Activated CD8-positive, alpha-beta T cell treated with anti-CD3 and anti-CD28 coated beads for 36 hours (primary cell): ENCODE measurements at regions not wholly inside any gene's neighbourhood (a gene's known extent, or its start where the extent isn't known, plus 50 kb on each side); places are given as distances from the start of the nearest gene placed in this dataset.

Experiments
- ATAC-seq: fragments of 200-7000 bp; cut with Tn5 transposase; one replicate; pipeline ENCODE4 v1.10.0; 2021; ENCODE audit warnings: mild to moderate bottlenecking, moderate library complexity
- CTCF ChIA-PET: fragments of 350-600 bp; sonication (Branson Sonifier 250); formaldehyde crosslinking; loops from one replicate; lab custom pipeline; 2021; ENCODE audit warnings: antibody characterized with exemption; lab: Charles Lee
- POLR2A ChIA-PET: fragments of 350-600 bp; sonication (Branson Sonifier 250); formaldehyde crosslinking; loops from one replicate; lab custom pipeline; 2021; ENCODE audit warnings: antibody characterized with exemption; lab: Charles Lee
- DNase-seq: peaks from one replicate; pipeline ENCODE4 v3.0.0-alpha.2; 2020
- H3K27ac Mint-ChIP-seq: one replicate; pipeline ENCODE4 v1.8.0; 2021; ENCODE audit warnings: mild to moderate bottlenecking, mixed read lengths
- H3K27me3 Mint-ChIP-seq: one replicate; pipeline ENCODE4 v1.8.0; 2021; ENCODE audit warnings: mixed read lengths
- H3K36me3 Mint-ChIP-seq: one replicate; pipeline ENCODE4 v1.8.0; 2021; ENCODE audit warnings: low read depth, mixed read lengths
- H3K4me1 Mint-ChIP-seq: one replicate; pipeline ENCODE4 v1.8.0; 2021; ENCODE audit warnings: low read depth, mixed read lengths
- H3K4me3 Mint-ChIP-seq: one replicate; pipeline ENCODE4 v1.8.0; 2021; ENCODE audit warnings: mild to moderate bottlenecking, moderate library complexity, mixed read lengths
- H3K9me3 Mint-ChIP-seq: one replicate; pipeline ENCODE4 v1.8.0; 2021; ENCODE audit warnings: mixed read lengths
- CTCF ChIP-seq: fragments of 200-600 bp; IDR thresholded peaks from one replicate; pipeline ENCODE4 v1.8.0; 2022; ENCODE audit warnings: antibody characterized with exemption, mild to moderate bottlenecking
- intact Hi-C: fragments of 100-400 bp; cut with micrococcal nuclease; formaldehyde crosslinking; loops from one replicate; pipeline ENCODE4 v1.10.0; 2022

- CTCF ChIA-PET: no interaction called here
- H3K4me1 Mint-ChIP-seq: peaks cover 25% of the 10 kb centered on the region
- TF ChIP-seq CTCF: no peak
- H3K9me3 Mint-ChIP-seq: no peaks in the 10 kb centered on the region
- DNase-seq: no peak
- intact Hi-C loops: loop anchor here (10.0 kb wide), 1 partner anchor 59 kb away; no protein-coding TSS in a partner anchor
- peaks cover 11% of the 10 kb centered on the region for H3K27me3 Mint-ChIP-seq
- POLR2A ChIA-PET: no interaction called here
- ATAC-seq: no peak
- H3K27ac Mint-ChIP-seq: no peak overlapping the region
- H3K4me3 Mint-ChIP-seq: no peak overlapping the region
- no peaks in the 10 kb centered on the region for H3K36me3 Mint-ChIP-seq
Measured at GRCh38 chr13:33616130-33616529, 201.8 kb upstream of the RFC3 start.

GRCh38 chr13:33617055-33617454, 200.9 kb upstream of the RFC3 start:
- Mint-ChIP-seq H3K9me3 (no peaks in the 10 kb centered on the region), H3K36me3 (no peaks in the 10 kb centered on the region), H3K4me3 (no peak overlapping the region), H3K27me3 (peaks cover 11% of the 10 kb centered on the region), H3K4me1 (peaks cover 17% of the 10 kb centered on the region), H3K27ac (no peak overlapping the region)
- ChIA-PET CTCF (interaction anchor here (1.0 kb wide), 1 partner anchor 11 kb away, joined by 3 read pairs; no protein-coding TSS in a partner anchor), POLR2A (no interaction called here)
- DNase-seq (no peak), ATAC-seq (no peak)
- intact Hi-C loops: loop anchor here (10.0 kb wide), 1 partner anchor 58 kb away; no protein-coding TSS in a partner anchor
- no peak for TF ChIP-seq CTCF

GRCh38 chr13:33624253-33624652, 193.7 kb upstream of the RFC3 start:
- no peaks in the 10 kb centered on the region for H3K27me3 Mint-ChIP-seq
- H3K4me1 Mint-ChIP-seq: peaks cover 9% of the 10 kb centered on the region
- no peak overlapping the region for H3K4me3 Mint-ChIP-seq
- no peak for TF ChIP-seq CTCF
- intact Hi-C loops: no loop called here
- no peak overlapping the region for H3K27ac Mint-ChIP-seq
- POLR2A ChIA-PET: no interaction called here
- H3K9me3 Mint-ChIP-seq: no peaks in the 10 kb centered on the region
- H3K36me3 Mint-ChIP-seq: no peaks in the 10 kb centered on the region
- ATAC-seq (no peak), DNase-seq (no peak)
- CTCF ChIA-PET: no interaction called here

DNA sequence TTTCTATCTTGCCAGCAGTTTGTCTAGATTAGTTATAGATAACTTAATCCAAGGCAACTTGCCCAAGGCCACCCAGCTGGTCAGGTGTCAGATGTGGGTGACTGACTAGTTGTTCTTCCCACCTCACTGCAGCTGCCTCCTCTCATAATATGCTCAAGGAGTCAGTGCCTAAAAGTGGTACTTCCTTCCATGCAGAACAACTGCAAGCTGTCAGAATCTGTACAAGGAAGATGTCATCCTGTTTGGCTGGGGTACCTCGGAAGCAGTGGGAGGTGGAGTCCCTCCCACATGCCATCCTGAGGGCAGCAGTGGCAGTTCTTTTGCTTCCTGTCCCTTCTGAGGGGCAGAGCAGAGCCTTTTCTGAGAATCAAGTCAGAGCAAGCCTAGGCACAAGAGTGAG, 193.2 kb upstream of the RFC3 start:
- ChIA-PET POLR2A (no interaction called here), CTCF (no interaction called here)
- no peak for TF ChIP-seq CTCF
- Mint-ChIP-seq H3K4me3 (no peak overlapping the region), H3K4me1 (peaks cover 9% of the 10 kb centered on the region), H3K27me3 (no peaks in the 10 kb centered on the region), H3K27ac (peak overlapping the region; percentile 46), H3K9me3 (no peaks in the 10 kb centered on the region), H3K36me3 (no peaks in the 10 kb centered on the region)
- peak; percentile 26 for DNase-seq
- peak; percentile 79 for ATAC-seq
- intact Hi-C loops: no loop called here

- no peaks in the 10 kb centered on the region for H3K36me3 Mint-ChIP-seq
- DNase-seq (no peak), ATAC-seq (no peak)
- ChIA-PET POLR2A (no interaction called here), CTCF (interaction anchor here (1.1 to 1.5 kb wide), 2 partner anchors 10 to 83 kb away, joined by 3 to 4 read pairs; no protein-coding TSS in a partner anchor)
- H3K9me3 Mint-ChIP-seq: no peaks in the 10 kb centered on the region
- peaks cover 9% of the 10 kb centered on the region for H3K4me1 Mint-ChIP-seq
- TF ChIP-seq CTCF: no peak
- no peak overlapping the region for H3K27ac Mint-ChIP-seq
- H3K27me3 Mint-ChIP-seq: peaks cover 12% of the 10 kb centered on the region
- intact Hi-C loops: no loop called here
- no peak overlapping the region for H3K4me3 Mint-ChIP-seq
Measured at GRCh38 chr13:33626407-33626806, 191.5 kb upstream of the RFC3 start.
